ENCODE measurements at regions not wholly inside any gene's neighbourhood (a gene's known extent, or its start where the extent isn't known, plus 50 kb on each side); places are given as distances from the start of the nearest gene placed in this dataset.

DNA sequence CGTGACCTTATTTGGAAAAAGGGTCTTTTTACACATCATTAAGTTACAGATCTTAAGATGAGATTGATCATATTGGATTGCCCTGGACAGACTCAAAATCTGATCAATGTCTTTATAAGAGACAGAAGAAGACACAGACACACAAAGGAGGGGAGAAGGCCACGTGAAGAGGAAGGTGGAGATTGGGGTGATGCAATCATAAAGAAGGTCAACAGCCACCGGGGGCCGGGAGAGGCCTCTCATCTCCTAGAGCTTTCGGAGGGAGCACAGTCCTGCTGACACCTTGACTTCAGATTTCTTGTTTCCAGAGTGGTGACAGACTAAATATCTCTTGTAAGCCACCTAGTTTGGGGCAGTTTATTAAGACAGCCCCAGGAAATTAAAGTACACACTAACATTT lies 204.6 kb upstream of the CSF3R start:
- TF ChIP-seq POLR2A (IDR thresholded peaks at IDR 0.05) (no peak), POLR2AphosphoS5 (IDR thresholded peaks at IDR 0.05) (no peak)

All from prostate gland (tissue), 1 donor.